BJ (cell line): ENCODE measurements at regions not wholly inside any gene's neighbourhood (a gene's known extent, or its start where the extent isn't known, plus 50 kb on each side); places are given as distances from the start of the nearest gene placed in this dataset.

ENCODE experiments used
- CTCF ChIA-PET: fragments of 350-600 bp; formaldehyde crosslinking; extraction: SDS; loops from one replicate; lab custom pipeline; 2021; ENCODE audit warnings: antibody characterized with exemption, inconsistent platforms; lab: Yijun Ruan, JAX
- POLR2A ChIA-PET: fragments of 300-600 bp; sonication (Branson Sonifier 250); formaldehyde crosslinking; extraction: SDS; loops from one replicate; lab custom pipeline; 2021; ENCODE audit warnings: antibody characterized with exemption; lab: Charles Lee
- DNase-seq: peaks from one replicate; pipeline ENCODE4 v3.0.0-alpha.2; 2011; ENCODE audit warnings: low read depth
- H3K27me3 ChIP-seq: 2 replicates; pipeline ENCODE4 v1.6.0; 2011; ENCODE audit warnings: low read length; ENCODE audit not compliant: control insufficient read depth, insufficient read depth
- H3K36me3 ChIP-seq: 2 replicates; pipeline ENCODE4 v1.5.1; 2011; ENCODE audit warnings: low read length; ENCODE audit not compliant: control insufficient read depth, insufficient read depth
- H3K4me3 ChIP-seq: 2 replicates; pipeline ENCODE4 v1.5.1; 2011; ENCODE audit warnings: low read depth, mild to moderate bottlenecking, control low read depth, low read length
- TF ChIP-seq, protein P1 (sequence below): IDR thresholded peaks from 2 replicates; pipeline ENCODE4 v1.5.1; 2011; ENCODE audit warnings: low read depth, mild to moderate bottlenecking, control low read depth, inconsistent platforms, low read length, moderate library complexity; ENCODE audit not compliant: insufficient read depth

GRCh38 chr12:13299457-13299856 is 102.9 kb downstream of the EMP1 start:
- TF ChIP-seq, protein P1, sequence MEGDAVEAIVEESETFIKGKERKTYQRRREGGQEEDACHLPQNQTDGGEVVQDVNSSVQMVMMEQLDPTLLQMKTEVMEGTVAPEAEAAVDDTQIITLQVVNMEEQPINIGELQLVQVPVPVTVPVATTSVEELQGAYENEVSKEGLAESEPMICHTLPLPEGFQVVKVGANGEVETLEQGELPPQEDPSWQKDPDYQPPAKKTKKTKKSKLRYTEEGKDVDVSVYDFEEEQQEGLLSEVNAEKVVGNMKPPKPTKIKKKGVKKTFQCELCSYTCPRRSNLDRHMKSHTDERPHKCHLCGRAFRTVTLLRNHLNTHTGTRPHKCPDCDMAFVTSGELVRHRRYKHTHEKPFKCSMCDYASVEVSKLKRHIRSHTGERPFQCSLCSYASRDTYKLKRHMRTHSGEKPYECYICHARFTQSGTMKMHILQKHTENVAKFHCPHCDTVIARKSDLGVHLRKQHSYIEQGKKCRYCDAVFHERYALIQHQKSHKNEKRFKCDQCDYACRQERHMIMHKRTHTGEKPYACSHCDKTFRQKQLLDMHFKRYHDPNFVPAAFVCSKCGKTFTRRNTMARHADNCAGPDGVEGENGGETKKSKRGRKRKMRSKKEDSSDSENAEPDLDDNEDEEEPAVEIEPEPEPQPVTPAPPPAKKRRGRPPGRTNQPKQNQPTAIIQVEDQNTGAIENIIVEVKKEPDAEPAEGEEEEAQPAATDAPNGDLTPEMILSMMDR: no peak
- DNase-seq: no peak
- H3K4me3 ChIP-seq: no peak overlapping the region
- H3K36me3 ChIP-seq: no peaks in the 10 kb centered on the region
- peaks cover 3% of the 10 kb centered on the region for H3K27me3 ChIP-seq
- POLR2A ChIA-PET: no interaction called here
- CTCF ChIA-PET: interaction anchor here (0.9 to 1.8 kb wide), 2 partner anchors 21 to 24 kb away, joined by 3 to 4 read pairs; no protein-coding TSS in a partner anchor

GRCh38 chr12:13293096-13293495 is 96.6 kb downstream of the EMP1 start:
- no peak for DNase-seq
- H3K36me3 ChIP-seq: no peaks in the 10 kb centered on the region
- CTCF ChIA-PET: interaction anchor here (0.7 to 1.2 kb wide), 2 partner anchors 112 to 185 kb away, joined by 3 read pairs; no protein-coding TSS in a partner anchor
- peaks cover 3% of the 10 kb centered on the region for H3K27me3 ChIP-seq
- POLR2A ChIA-PET: no interaction called here
- H3K4me3 ChIP-seq: no peak overlapping the region
- TF ChIP-seq, protein P1: no peak

DNA sequence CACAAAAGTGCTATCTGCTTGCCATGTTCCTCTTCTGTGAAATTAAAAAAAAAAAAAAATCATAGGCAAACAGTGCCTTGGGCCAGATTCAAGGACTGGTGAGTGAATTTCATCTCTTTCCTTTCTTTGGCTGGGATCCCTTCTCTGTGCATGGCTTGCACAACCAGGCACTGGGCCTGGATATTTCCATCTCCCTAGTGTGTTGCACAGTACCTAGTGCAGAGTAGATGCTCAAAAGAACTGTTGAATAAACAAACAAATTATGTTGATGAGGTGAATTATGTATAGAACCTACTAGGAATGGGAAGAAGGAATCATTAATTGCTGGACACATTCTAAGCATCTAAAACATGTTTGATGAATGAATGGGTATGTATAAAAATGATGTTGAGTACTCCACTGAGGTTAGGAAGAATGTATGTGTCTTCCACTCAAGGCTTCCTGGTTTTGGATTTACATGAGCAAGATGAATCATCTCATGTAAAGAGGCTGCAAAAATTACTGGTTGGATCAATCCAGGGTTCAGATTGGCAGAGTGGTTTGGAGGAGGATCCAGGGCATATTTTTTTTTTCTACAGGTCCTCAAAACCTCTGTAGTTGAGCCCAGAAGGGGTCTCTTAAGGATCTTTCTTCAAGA is 93.2 kb downstream of the EMP1 start:
- no peak for DNase-seq
- Histone ChIP-seq H3K4me3 (no peak overlapping the region), H3K36me3 (no peaks in the 10 kb centered on the region), H3K27me3 (no peaks in the 10 kb centered on the region; the same call in 1 of the 2 replicates)
- CTCF ChIA-PET: interaction anchor here (1.1 kb wide), 1 partner anchor 10 kb away, joined by 3 read pairs; no protein-coding TSS in a partner anchor
- TF ChIP-seq, protein P1: no peak
- POLR2A ChIA-PET: no interaction called here

GRCh38 chr12:13288937-13289652 is 92.6 kb downstream of the EMP1 start:
- DNase-seq: no peak
- Histone ChIP-seq H3K4me3 (no peak overlapping the region), H3K27me3 (no peaks in the 10 kb centered on the region), H3K36me3 (no peaks in the 10 kb centered on the region)
- TF ChIP-seq, protein P1: no peak
- ChIA-PET CTCF (no interaction called here), POLR2A (no interaction called here)

DNA sequence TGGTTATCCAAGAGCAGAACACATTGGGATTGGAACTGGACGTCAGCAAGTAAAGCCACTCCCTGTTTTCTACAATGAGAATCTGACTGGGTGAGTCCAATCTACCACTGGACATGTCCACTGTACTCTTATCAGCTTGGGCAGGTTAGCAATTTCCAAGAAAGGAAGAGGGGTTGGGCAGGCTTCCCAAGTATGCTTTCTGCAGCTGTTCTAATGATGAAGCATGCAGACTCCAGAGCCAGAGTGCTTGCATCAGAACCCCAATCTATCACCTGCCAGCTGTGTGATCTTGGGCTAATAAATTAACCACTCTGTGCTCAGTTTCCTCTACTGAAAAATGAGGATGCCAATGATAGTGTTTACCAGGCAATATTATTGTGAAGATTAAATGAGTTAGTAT is 92.0 kb downstream of the EMP1 start:
- POLR2A ChIA-PET: no interaction called here
- no peaks in the 10 kb centered on the region for H3K36me3 ChIP-seq
- TF ChIP-seq, protein P1: no peak
- no peaks in the 10 kb centered on the region for H3K27me3 ChIP-seq
- CTCF ChIA-PET: interaction anchor here (1.7 kb wide), 1 partner anchor 10 kb away, joined by 5 read pairs; no protein-coding TSS in a partner anchor
- no peak overlapping the region for H3K4me3 ChIP-seq
- DNase-seq: no peak
